Adrenal gland (tissue), 9 donors: ENCODE measurements at regions not wholly inside any gene's neighbourhood (a gene's known extent, or its start where the extent isn't known, plus 50 kb on each side); places are given as distances from the start of the nearest gene placed in this dataset.

Experiments used
- DNase-seq, 7 donors: peaks; one replicate each; pipeline ENCODE4 v3.0.0-alpha.2; 2019 to 2020
- H3K27ac ChIP-seq, 5 donors: fragments of 200-600 bp; sonication (generic) in 4 of 5; 1 replicate in 3 of 5; 2 replicates in 2 of 5; pipeline versions ENCODE4 v1.5.1 to v1.8.0; 2016 to 2020; ENCODE audit warnings: mild to moderate bottlenecking in 1 of 5
- H3K27me3 ChIP-seq: fragments of 200-600 bp; 2 replicates; pipeline ENCODE4 v1.8.0; 2021
- H3K36me3 ChIP-seq, 2 donors: fragments of 200-600 bp; replicated peaks in 1 of 2; 1 replicate in 1 of 2; 2 replicates in 1 of 2; pipeline versions ENCODE4 v1.5.1 to v1.8.0; 2018 to 2022
- H3K4me1 ChIP-seq, 2 donors: fragments of 200-600 bp; replicated peaks in 1 of 2; 1 replicate in 1 of 2; 2 replicates in 1 of 2; pipeline versions ENCODE4 v1.5.1 to v1.8.0; 2018 to 2021
- H3K4me3 ChIP-seq, 4 donors: fragments of 200-600 bp; sonication (generic) in 3 of 4; one replicate each; pipeline ENCODE4 v1.5.1; 2016 to 2018
- H3K9me3 ChIP-seq, 3 donors: fragments of 200-600 bp; sonication (generic) in 1 of 3; replicated peaks in 1 of 3; 1 replicate in 2 of 3; 2 replicates in 1 of 3; pipeline versions ENCODE4 v1.5.1 to v1.8.0; 2016 to 2021
- CTCF ChIP-seq, 6 experiments: fragments of 450-650 bp in 4 of 6; fragments of 200-600 bp in 2 of 6; sonication (generic) in 1 of 6; IDR thresholded peaks; 1 replicate in 5 of 6; 2 replicates in 1 of 6; pipeline versions ENCODE4 v1.5.1 to v1.8.0; 2016 to 2021; ENCODE audit warnings: antibody characterized with exemption in 6 of 6, mild to moderate bottlenecking in 2 of 6, moderate library complexity in 1 of 6
- POLR2A ChIP-seq, 2 donors: fragments of 450-650 bp; IDR thresholded peaks; one replicate each; pipeline ENCODE4 v1.6.1; 2017; ENCODE audit warnings: antibody characterized with exemption in 2 of 2, mild to moderate bottlenecking in 2 of 2, moderate library complexity in 1 of 2
- WGBS, 4 donors: extraction: QIAGEN DNeasy Blood & Tissue Kit in 2 of 4; methylation state at CpG; one replicate each; pipeline versions ENCODE4 v1.1.5 to v1.1.7; 2013 to 2017; 5-methylcytosine and 5-hydroxymethylcytosine counted together
- intact Hi-C, 2 donors: fragments of 100-400 bp; cut with DNase I; formaldehyde crosslinking; loops; one replicate each; pipeline versions ENCODE4 v1.14.1 to v1.15.0; 2022 to 2023
- donor health status: healthy with polysubstance abuse.
- donor health status: Bipolar disorder and iron deficiency.
- donor health status: DM: yes; HTN: yes; CAD: no.
- donor health status: DM: no; HTN: no; CAD: no.
- donor health status: DM: no; HTN: no; CAD: no.

DNA sequence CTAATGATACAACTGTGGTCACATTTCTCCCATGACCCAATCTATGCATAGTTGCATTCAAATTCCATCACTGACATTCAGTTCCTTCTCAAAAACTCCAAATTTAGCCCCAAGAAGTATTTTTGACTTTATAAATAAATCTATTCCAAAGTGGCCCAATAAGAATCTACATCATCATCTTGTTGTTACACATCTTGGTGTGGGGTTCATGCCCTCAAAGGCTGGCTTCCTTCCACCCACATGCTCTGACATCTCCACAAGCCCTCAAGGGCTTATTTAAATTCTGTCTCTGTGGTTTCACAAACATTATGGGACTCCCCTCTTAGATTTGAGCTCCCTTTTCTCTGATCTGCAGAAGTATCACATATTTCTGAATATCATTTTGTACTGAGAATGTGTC is 585.3 kb upstream of the BTBD3 start:
- H3K4me1 ChIP-seq, result no peaks in the 10 kb centered on the region
- intact Hi-C loops, result no loop called here
- H3K4me3 ChIP-seq, result no peak overlapping the region
- no peak overlapping the region for H3K27ac ChIP-seq
- TF ChIP-seq CTCF (IDR thresholded peaks at IDR 0.05), result no peak
- no peak for TF ChIP-seq POLR2A (IDR thresholded peaks at IDR 0.05)
- H3K9me3 ChIP-seq, result no peaks in the 10 kb centered on the region
- DNase-seq, result no peak
- no peaks in the 10 kb centered on the region for H3K36me3 ChIP-seq
- no peaks in the 10 kb centered on the region for H3K27me3 ChIP-seq

DNA sequence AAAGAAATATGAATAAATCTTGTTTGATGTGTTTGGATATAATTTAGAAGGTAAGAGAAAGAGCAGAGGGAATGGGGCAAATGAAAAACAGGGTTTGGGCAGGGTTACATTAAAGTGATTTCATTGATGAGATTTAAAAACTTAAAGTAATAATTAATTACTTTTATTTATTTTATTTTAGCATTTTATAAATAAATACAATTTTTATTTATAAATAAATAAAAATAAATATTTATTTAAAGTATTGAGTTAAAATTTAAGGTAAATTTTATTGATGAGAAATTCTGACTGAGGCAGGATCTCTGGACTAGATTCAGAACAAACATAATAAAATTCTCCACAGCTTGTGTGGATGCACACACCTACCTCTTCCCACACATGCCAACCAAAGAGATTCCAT is 584.1 kb upstream of the BTBD3 start:
- no peaks in the 10 kb centered on the region for H3K9me3 ChIP-seq
- no peaks in the 10 kb centered on the region for H3K27me3 ChIP-seq
- no peaks in the 10 kb centered on the region for H3K4me1 ChIP-seq
- intact Hi-C loops, result no loop called here
- no peak for DNase-seq
- no peak overlapping the region for H3K27ac ChIP-seq
- TF ChIP-seq POLR2A (IDR thresholded peaks at IDR 0.05), result no peak
- no peak for TF ChIP-seq CTCF (IDR thresholded peaks at IDR 0.05)
- no peaks in the 10 kb centered on the region for H3K36me3 ChIP-seq
- no peak overlapping the region for H3K4me3 ChIP-seq

DNA sequence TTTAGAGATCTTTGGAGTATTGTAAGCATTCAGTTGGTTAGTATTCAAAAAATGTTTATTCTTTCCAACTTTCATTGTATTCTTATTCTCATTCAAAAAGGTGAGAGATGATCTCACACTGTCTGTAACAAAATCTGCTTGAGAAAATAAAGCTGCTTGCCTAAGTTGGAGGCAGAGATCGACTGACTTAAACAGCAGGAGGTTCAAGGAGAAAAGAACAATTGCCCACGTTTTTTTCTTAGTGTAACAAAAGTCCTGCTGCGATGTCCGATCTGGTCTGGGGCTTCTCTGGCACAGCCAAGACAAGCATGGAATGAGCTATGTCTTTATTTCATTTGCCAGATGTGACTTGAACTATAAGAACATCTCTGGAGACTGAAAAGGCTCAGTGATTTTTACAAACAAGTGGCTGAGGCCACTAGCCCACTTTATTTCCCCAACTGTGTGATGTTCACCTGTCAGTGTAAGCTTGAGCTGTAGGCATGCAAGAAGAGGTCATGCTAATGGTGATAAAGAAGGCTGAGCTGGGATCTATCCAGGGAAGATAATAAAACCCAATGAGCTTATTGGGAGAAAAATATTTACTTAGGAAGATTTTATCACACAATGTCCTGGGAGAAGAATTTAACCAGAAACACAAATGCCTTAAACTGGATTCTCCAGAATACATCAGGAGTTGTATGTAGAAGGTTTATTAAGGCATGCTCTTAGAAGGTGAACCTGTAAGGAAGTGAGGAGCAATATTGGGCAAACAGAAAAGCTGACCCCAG is 580.1 kb upstream of the BTBD3 start:
- H3K27ac ChIP-seq, result no peak overlapping the region
- no peaks in the 10 kb centered on the region for H3K4me1 ChIP-seq
- DNase-seq, result no peak
- no peak for TF ChIP-seq CTCF (IDR thresholded peaks at IDR 0.05)
- no peak for TF ChIP-seq POLR2A (IDR thresholded peaks at IDR 0.05)
- intact Hi-C loops, result no loop called here
- H3K9me3 ChIP-seq, result no peaks in the 10 kb centered on the region
- no peaks in the 10 kb centered on the region for H3K36me3 ChIP-seq
- no peaks in the 10 kb centered on the region for H3K27me3 ChIP-seq
- no peak overlapping the region for H3K4me3 ChIP-seq
- WGBS, 4 donors, result 33 to 51% (median 41%) methylated on average over 4 of the region's 4 CpGs

GRCh38 chr20:11338496-11339306 is 579.0 kb upstream of the BTBD3 start:
- Histone ChIP-seq H3K27me3 (no peaks in the 10 kb centered on the region), H3K36me3 (no peaks in the 10 kb centered on the region), H3K9me3 (no peaks in the 10 kb centered on the region), H3K4me3 (no peak overlapping the region), H3K4me1 (no peaks in the 10 kb centered on the region), H3K27ac (no peak overlapping the region)
- 55 to 72% (median 70%) methylated on average over 2 of the region's 2 CpGs for WGBS, 4 donors
- TF ChIP-seq POLR2A (IDR thresholded peaks at IDR 0.05) (no peak), CTCF (IDR thresholded peaks at IDR 0.05) (no peak)
- intact Hi-C loops, result no loop called here
- DNase-seq, result no peak
